GM18907 (cell line): ENCODE measurements at regions not wholly inside any gene's neighbourhood (a gene's known extent, or its start where the extent isn't known, plus 50 kb on each side); places are given as distances from the start of the nearest gene placed in this dataset.
"Not testable (repeated sequence)": the region's sequence is repeated elsewhere in the genome, so short reads cannot be mapped to it uniquely, and the experiment has no call there.

Source experiments
- ATAC-seq: cut with Tn5 transposase; IDR thresholded peaks from one replicate; pipeline ENCODE4 v1.9.1; 2021; ENCODE audit warnings: mild to moderate bottlenecking, moderate library complexity; ENCODE audit not compliant: unreplicated experiment

DNA sequence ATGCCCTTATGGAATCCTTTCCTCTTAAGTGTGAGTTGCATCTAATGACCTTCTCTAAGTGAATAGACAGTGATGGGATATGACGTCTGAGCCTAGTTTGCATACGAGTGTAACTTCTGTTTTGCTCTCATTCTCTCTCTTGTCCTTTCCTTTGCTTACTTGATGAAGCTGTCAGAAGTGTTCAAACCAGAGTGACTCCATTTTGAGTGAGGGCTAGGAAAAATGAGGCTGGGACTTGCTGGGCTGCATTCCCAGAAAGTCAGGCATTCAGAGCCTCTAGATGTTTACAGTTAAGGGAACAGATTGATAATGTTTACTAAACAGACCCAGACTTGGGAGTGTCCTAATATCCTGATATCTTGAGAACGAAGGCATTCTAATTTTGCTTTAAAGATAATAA, 311.2 kb upstream of the SOX4 start:
- ATAC-seq, result not testable (repeated sequence)

GRCh38 chr6:21284166-21284565, 309.4 kb upstream of the SOX4 start:
- no peak for ATAC-seq

- no peak for ATAC-seq
Measured at GRCh38 chr6:21284706-21285105, 308.8 kb upstream of the SOX4 start.

GRCh38 chr6:21294144-21294543, 299.4 kb upstream of the SOX4 start:
- ATAC-seq, result no peak

DNA sequence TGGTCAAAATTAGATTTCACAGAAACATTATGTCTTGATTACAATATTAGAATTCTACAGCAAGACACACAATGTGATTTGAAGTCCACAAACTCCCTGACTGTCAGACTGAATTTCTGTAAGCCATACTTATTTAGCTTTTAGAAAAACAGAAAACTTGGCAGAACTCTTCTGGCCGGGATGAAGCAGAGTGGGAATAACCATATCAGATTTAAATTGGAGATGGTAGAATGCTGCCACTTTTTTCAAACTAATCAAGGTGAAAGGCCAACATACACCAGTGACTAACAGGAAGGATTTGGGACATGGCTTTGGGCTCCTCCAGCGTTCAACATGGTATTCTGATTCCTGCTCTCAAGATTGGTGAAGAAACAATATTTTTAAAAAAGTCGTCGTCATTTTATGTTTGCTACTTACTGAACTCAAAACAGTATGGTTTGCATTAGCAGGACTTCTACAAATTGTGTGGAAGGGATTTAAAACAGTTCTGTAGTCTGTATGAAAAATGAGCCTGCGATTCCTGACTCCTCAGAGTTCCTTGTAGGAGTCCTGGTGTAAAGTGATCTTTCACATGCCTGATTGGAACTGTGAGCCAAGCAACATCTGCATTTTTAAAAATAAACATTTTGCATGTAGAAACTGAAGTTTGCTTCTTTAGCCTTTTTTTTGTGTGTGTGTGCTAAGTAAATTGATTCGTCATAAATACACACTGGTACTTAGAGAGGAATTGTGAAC, 297.9 kb upstream of the SOX4 start:
- no peak for ATAC-seq

GRCh38 chr6:21297665-21298064, 295.9 kb upstream of the SOX4 start:
- no peak for ATAC-seq

GRCh38 chr6:21299216-21299615, 294.3 kb upstream of the SOX4 start:
- no peak for ATAC-seq

- no peak for ATAC-seq
Measured at GRCh38 chr6:21300439-21300838, 293.1 kb upstream of the SOX4 start.

- no peak for ATAC-seq
Measured at GRCh38 chr6:21305893-21306332, 287.6 kb upstream of the SOX4 start.

GRCh38 chr6:21306546-21306945, 287.0 kb upstream of the SOX4 start:
- ATAC-seq, result no peak

- no peak for ATAC-seq
Measured at GRCh38 chr6:21309807-21310221, 283.7 kb upstream of the SOX4 start.

DNA sequence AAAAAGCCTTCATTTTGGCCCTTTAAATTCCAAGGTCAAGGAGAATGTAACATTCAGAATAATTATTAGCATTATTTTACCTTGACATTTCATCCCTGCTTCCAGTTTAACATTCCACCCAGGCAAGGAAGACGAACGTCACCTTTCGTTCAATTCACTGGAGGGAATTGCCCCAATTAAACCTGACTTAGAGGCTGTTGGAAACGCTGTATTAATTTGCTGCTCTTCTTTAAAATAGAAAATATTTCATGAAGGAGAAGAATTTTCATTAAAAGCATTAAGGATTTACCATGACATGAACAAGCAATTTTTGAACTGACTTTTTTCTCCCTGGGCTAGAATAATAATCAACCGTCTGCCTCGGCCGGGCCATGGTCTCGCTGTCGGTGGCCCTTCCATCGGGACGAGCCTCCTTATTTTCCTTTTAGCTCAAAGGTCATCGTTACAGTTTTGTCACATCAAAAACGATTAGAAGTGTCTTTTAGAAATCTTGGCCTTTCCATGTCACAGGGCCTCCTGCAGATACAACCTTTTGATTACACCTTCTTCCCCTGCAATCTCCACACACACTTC, 282.9 kb upstream of the SOX4 start:
- no peak for ATAC-seq

DNA sequence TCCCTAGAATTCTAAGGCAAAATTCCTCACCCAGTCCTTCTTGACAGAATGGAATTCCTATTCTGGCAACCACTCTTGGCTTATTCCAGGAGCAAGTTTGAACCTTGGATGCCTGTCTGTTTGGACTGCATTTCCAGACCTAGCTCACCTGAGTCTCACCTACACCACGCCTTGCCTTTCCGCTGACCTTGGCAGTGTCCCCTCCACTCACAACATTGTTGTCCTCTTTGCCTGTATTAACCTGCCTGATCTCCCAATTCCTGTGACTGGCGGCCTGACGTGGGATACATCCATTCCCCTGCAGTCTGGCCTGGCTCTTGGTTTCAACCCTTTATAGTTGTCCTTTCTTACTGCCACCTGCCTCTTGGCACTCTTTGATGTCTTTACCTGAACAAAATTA, 281.4 kb upstream of the SOX4 start:
- no peak for ATAC-seq

DNA sequence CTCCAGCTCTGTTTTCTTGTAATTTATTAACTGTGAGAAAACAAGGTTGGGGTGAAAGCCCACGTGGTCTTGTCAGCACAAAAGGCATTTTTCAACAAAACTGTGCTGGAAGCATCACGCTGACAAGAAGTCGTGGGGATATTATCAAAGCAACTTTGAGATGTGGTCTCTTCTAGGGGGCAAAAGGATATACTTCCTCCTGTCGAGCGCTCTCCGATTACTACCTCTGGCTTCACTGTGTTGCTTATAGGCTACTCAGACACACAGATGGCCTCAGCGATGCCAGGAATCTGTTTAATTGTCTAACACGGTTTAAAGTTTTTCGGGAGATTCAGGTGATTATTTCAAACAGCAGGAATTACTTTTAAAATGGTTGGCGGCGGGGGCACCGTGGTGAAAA, 275.9 kb upstream of the SOX4 start:
- ATAC-seq, result no peak

GRCh38 chr6:21321076-21321475, 272.5 kb upstream of the SOX4 start:
- ATAC-seq, result no peak

DNA sequence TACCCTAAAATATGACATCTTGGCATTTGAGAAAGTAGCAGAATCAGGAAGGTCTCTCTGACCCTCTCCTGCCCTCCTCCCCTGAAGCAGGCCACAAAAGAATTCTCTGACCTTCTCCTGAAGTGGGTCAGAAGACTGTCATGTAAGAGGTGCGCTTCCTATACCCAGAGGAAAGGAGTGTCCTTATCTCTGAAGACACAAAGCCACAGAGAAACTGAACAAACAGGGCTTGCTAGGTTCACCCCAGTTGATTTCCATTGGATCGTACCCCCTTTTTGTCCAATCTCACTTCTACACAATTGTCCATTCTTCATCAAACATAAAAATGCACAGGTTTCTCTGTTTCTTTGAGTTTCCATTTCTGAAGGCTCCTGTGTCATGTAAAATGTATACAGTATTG, 272.0 kb upstream of the SOX4 start:
- ATAC-seq, result no peak

DNA sequence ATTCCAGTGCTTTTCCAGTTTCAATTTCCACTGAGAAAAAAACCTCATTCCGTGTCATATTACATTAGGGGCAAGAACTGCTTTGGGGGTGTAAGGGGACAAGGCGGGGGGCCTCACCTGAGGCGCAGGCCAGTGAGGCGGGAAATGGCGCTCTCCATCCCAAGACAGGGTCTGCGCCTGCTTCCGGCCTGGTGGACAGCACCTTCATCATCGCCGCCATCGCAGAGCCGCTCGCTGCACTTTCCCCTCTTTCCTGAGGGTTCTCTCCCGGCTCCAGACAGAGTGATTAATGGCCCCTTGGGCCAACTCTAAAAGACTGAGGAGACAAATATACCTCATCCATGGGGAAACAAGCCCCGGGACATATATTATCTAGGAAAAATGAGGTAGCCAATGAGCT, 270.0 kb upstream of the SOX4 start:
- no peak for ATAC-seq

GRCh38 chr6:21325201-21325856, 268.2 kb upstream of the SOX4 start:
- ATAC-seq, result no peak

GRCh38 chr6:21327326-21328112, 266.0 kb upstream of the SOX4 start:
- no peak for ATAC-seq

DNA sequence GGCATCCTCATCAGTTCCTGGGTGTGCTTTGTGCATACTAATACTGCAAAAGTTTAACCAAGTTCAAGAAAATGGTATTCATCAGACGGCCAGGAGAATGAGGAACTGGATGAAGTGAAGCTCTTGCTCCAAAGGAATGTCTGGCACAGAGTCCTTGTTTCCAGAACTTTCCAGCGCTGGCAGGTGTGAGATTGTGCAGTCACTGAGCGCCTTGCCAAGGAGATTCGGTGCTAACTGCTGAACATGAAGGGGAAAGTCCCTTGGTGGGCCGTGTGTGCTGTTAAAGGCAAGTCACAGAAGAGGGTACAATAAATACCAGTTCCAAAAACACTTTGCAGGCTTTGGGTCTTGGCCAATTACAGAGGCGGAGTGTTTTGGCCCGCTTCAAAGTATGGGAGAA, 262.3 kb upstream of the SOX4 start:
- ATAC-seq, result no peak

DNA sequence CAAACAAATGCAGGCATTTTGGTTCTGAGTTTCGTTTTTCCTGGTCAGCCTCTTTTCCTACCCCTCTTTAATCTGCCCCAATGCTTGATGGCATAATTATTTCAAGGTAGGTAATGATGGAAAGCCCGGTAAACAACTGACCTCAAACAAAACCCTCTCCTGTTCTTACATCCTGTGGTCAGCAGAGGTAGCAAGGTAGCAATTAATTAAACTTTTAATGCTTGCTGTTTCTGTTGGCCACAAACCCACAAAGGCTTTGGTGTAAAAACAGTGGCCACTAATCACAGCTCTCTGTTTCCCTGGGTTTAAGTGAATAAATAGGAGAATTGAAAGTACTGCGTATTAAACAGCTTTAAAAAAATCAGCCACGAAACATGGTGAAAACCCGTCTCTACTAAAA, 261.5 kb upstream of the SOX4 start:
- ATAC-seq, result no peak

DNA sequence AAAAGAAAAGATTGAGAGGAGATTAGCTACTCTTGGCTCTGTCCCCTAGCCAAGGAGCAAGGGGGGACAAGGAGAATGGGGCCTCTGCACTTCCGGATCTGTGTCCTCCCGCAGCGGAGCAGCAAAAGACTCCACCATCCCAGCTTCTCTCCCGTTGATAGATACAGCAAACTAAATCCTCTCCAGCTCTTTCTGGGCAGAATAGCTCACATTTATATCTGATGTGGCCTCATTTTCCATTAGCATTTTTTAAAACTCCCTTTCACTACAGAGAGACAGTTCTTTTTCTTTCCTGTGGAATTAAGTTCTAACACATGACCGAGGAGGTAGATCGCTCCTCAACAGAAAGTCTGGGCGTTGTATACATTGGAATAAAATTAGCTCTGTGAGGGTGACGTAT, 260.9 kb upstream of the SOX4 start:
- ATAC-seq, result no peak
